Thymus (tissue), 11 donors: ENCODE measurements at regions not wholly inside any gene's neighbourhood (a gene's known extent, or its start where the extent isn't known, plus 50 kb on each side); places are given as distances from the start of the nearest gene placed in this dataset.

Experiments
- DNase-seq, 9 donors: peaks; one replicate each; pipeline ENCODE4 v3.0.0-alpha.2; 2013; ENCODE audit warnings: low spot score in 9 of 9, low read depth in 6 of 9, missing footprints in 1 of 9
- H3K27ac ChIP-seq, 2 donors: one replicate each; pipeline ENCODE4 v1.5.1; 2013; ENCODE audit warnings: control low read depth in 1 of 2, low read depth in 1 of 2, low read length in 1 of 2, mild to moderate bottlenecking in 1 of 2, moderate library complexity in 1 of 2
- H3K27me3 ChIP-seq, 2 donors: one replicate each; pipeline ENCODE4 v1.5.1; 2013; ENCODE audit warnings: low read length in 1 of 2; ENCODE audit not compliant: control insufficient read depth in 2 of 2, insufficient read depth in 1 of 2
- H3K36me3 ChIP-seq, 2 donors: one replicate each; pipeline ENCODE4 v1.5.1; 2013; ENCODE audit warnings: low read length in 1 of 2, mild to moderate bottlenecking in 1 of 2, moderate library complexity in 1 of 2; ENCODE audit not compliant: control insufficient read depth in 2 of 2, insufficient read depth in 2 of 2
- H3K4me1 ChIP-seq, 2 donors: one replicate each; pipeline ENCODE4 v1.5.1; 2013; ENCODE audit warnings: low read length in 2 of 2; ENCODE audit not compliant: control insufficient read depth in 2 of 2, insufficient read depth in 2 of 2
- H3K4me3 ChIP-seq, 2 donors: one replicate each; pipeline ENCODE4 v1.5.1; 2013; ENCODE audit warnings: low read length in 2 of 2, control low read depth in 1 of 2, mild to moderate bottlenecking in 1 of 2
- H3K9me3 ChIP-seq, 2 donors: one replicate each; pipeline ENCODE4 v1.5.1; 2013; ENCODE audit warnings: low read length in 1 of 2, mild to moderate bottlenecking in 1 of 2; ENCODE audit not compliant: control insufficient read depth in 2 of 2, insufficient read depth in 1 of 2
- WGBS: extraction: QIAGEN DNeasy Blood & Tissue Kit; methylation state at CpG from one replicate; pipeline ENCODE4 v1.1.7; 2013; 5-methylcytosine and 5-hydroxymethylcytosine counted together
- donor health status: healthy.

DNA sequence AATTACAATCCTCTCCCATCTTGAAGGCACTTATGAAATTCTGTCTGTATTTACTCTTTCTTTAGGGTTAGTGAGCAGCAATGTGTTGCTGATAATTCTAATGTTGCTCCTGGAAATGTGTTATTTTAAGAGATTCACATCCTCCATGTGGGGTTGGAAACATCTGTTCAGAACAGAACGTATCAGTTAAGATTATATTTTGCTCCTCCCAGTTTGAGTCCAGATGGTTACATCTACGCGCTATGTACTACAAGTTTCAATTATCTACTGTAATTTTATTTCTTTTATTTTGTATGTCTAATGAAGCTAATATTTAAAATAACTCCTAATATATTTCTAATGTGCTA is 250.6 kb upstream of the KLF6 start:
- no peak overlapping the region for H3K27ac ChIP-seq
- no peaks in the 10 kb centered on the region for H3K36me3 ChIP-seq
- H3K4me1 ChIP-seq = peaks cover 0 to 8% of the 10 kb centered on the region in 2 donors
- no peak overlapping the region for H3K4me3 ChIP-seq
- WGBS = 65% methylated on average over 3 of the region's 3 CpGs
- H3K9me3 ChIP-seq = no peaks in the 10 kb centered on the region
- DNase-seq = no peak
- H3K27me3 ChIP-seq = no peaks in the 10 kb centered on the region

DNA sequence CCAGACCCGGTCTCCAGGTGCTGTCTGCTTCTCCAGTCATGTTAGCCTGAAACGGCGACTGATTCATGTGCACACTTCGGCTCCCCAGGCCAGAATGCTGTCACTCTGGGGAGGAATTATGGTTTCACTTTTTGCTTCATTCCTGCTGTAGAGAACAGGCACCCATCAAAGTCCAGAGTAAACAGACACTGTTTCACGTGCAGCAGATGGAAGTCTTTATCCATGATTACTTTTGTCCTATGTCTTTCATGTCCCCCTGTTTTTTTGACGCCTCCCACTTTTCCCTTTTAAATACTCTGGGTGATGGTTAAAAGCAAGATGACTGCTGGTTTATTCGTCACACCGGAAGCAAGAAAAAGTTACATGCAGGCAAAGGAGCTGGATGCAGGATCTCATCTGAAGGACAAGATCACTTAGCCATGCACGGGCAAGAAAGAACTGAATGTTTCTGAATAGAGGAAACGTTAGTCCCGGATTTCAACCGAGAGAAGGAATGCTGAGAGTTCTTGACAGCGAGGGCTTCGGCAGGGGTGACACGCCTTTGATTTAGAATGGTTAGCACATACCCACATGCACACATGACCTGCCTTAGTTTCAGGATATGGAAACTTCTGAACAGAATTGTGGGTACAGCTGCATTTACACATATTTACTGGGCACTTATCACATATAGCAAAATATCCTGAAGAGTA is 250.0 kb upstream of the KLF6 start:
- peak in 3 of 9 donors; percentile 13 to 37 (median 18) for DNase-seq
- H3K27ac ChIP-seq = peak overlapping the region; percentile 32 to 55

DNA sequence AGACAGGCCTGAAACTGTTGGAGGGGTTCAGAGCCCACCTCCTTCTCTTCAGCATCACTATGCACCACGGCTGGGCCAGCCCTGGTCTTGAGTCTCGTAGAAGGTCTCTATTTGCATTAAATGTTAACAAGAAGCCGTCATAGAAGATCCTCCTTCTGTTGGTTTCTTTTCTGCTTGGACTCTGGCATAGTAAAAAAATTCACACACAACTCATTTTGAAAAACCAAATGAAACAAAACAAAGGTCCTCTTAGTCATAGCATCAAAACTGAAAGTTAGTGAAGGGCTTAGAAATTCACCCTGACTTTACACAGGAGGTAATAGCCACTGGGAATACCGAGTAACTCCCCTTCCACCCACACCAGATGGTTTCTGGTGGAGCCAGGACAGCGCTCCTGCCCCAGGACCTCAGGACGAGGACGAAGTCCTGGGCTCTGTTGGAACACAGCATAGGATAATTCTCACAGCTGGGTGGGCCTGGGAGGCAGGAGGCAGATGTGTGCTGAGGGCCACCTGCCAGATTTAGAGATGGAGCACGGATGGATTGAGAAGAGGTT is 248.4 kb upstream of the KLF6 start:
- peak overlapping the region in 1 of 2 donors; percentile 18 for H3K27ac ChIP-seq
- WGBS = 95% methylated on average over 8 of the region's 8 CpGs

More for the DNA sequence above, 250.0 kb upstream of the KLF6 start:
- Histone ChIP-seq H3K4me1 (peaks cover 0 to 8% of the 10 kb centered on the region in 2 donors), H3K36me3 (no peaks in the 10 kb centered on the region), H3K9me3 (no peaks in the 10 kb centered on the region), H3K4me3 (peak overlapping the region in 1 of 2 donors; percentile 44), H3K27me3 (no peaks in the 10 kb centered on the region)
- 18% methylated on average over 15 of the region's 15 CpGs for WGBS

DNA sequence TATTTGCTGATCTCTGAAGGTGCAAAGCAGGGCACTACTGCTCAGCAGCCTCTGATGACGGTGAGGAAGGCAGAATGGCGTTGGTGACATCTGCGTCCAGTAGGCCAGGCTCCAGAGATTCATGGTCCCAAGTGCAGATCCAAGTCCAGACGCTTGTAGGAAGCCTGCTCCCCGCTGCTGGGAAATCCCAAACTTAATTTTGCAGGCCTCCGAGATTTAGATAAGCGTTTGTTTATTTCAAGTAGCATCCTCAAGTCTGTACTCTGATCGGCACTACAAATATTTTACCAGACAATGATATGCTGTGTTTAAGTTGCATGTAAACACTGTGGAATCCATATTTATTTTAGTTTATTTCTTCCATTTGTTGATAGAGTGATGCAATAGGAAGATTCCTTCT is 244.9 kb upstream of the KLF6 start:
- no peak overlapping the region for H3K4me3 ChIP-seq
- H3K27ac ChIP-seq = no peak overlapping the region
- DNase-seq = no peak
- peaks cover 0 to 3% of the 10 kb centered on the region in 2 donors for H3K4me1 ChIP-seq
- WGBS = 98% methylated on average over 8 of the region's 8 CpGs
- H3K9me3 ChIP-seq = no peaks in the 10 kb centered on the region
- H3K27me3 ChIP-seq = no peaks in the 10 kb centered on the region
- H3K36me3 ChIP-seq = no peaks in the 10 kb centered on the region

More for the DNA sequence above, 248.4 kb upstream of the KLF6 start:
- no peaks in the 10 kb centered on the region for H3K9me3 ChIP-seq
- peak in 1 of 9 donors; percentile 15 for DNase-seq
- H3K27me3 ChIP-seq = no peaks in the 10 kb centered on the region
- peaks cover 0 to 8% of the 10 kb centered on the region in 2 donors for H3K4me1 ChIP-seq
- no peak overlapping the region for H3K4me3 ChIP-seq
- H3K36me3 ChIP-seq = no peaks in the 10 kb centered on the region

DNA sequence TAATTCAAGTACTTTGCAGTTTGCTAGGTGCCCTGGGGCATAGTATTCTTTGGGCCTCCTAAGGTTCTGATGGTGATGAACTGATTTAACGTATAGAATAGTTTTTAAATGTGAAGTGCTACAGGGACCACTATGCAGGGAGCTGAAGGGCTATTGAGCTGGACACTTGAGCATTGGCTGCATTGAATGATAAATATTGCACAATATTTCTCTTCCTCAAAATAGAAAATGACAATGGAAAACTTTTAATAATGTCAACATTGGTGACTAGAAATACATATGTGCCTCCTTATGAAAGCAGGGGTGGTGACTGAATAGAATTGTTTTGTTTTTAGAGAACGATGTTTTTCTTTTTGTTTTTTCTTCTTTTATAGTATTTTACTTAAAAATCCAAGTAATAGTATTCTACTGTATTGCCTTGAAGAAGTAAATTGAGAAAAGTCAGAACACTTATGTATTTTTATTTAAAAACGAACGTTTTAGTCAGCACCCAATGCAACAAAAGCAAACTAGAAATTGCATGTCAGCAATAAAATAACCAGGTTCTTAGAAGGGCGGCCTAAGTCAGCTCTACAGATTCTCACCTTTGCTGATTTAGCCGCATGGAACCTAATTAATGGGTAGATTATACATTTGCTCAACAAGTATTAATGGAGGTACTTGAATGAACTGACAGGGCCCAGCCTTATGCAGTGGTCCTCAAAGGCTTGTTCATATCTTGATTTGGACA is 244.0 kb upstream of the KLF6 start:
- no peaks in the 10 kb centered on the region for H3K9me3 ChIP-seq
- no peak for DNase-seq
- no peak overlapping the region for H3K4me3 ChIP-seq
- H3K36me3 ChIP-seq = no peaks in the 10 kb centered on the region
- H3K4me1 ChIP-seq = no peaks in the 10 kb centered on the region
- H3K27me3 ChIP-seq = no peaks in the 10 kb centered on the region
- H3K27ac ChIP-seq = no peak overlapping the region
- 95% methylated on average over 6 of the region's 6 CpGs for WGBS

DNA sequence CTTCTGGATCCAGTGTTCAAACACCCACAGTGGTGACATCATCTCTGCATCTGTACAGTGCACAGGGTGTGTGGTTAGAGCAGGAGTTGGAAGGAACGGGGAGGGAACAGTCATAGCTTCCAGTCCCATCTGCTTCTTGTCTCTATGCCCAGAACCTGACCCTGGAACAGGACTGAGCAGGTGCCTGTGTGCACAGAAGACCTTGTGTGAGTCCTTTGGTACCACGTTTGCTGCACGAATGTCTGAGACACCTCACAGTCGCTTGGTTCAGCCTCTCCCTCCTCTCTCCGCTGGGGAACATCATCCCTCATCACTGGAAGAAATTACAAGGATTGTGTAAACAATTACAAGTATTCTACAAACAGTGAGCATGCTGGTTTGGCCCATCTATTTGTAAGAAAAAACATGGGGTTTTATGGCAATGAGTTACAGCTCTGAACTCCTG is 243.0 kb upstream of the KLF6 start:
- Histone ChIP-seq H3K36me3 (no peaks in the 10 kb centered on the region), H3K27ac (no peak overlapping the region), H3K27me3 (no peaks in the 10 kb centered on the region), H3K4me3 (no peak overlapping the region), H3K9me3 (no peaks in the 10 kb centered on the region), H3K4me1 (no peaks in the 10 kb centered on the region)
- 87% methylated on average over 5 of the region's 5 CpGs for WGBS
- no peak for DNase-seq

DNA sequence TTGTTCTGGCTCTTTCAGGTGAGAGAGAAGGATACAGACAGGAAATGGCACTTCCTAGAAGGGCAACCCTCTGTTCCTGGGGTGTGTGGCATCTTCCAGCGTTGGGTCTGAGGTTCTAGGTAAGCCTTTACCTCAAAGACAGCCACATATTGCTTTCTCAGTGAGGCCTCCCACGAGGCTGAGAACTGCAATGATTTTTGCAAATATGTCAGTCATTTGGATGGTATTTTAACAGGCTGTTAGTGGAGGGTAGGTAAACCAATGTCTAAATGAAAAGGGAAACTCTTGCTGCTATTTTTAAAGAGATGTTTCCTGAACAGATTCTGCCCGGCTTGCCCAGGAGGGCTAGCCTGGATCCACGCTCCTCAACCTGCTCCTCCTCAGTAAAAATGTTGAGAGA is 240.3 kb upstream of the KLF6 start:
- Histone ChIP-seq H3K4me1 (no peaks in the 10 kb centered on the region), H3K27ac (no peak overlapping the region), H3K36me3 (no peaks in the 10 kb centered on the region), H3K9me3 (no peaks in the 10 kb centered on the region), H3K4me3 (no peak overlapping the region), H3K27me3 (no peaks in the 10 kb centered on the region)
- 48% methylated on average over 4 of the region's 4 CpGs for whole genome bisulfite sequencing
- no peak for DNase-seq

DNA sequence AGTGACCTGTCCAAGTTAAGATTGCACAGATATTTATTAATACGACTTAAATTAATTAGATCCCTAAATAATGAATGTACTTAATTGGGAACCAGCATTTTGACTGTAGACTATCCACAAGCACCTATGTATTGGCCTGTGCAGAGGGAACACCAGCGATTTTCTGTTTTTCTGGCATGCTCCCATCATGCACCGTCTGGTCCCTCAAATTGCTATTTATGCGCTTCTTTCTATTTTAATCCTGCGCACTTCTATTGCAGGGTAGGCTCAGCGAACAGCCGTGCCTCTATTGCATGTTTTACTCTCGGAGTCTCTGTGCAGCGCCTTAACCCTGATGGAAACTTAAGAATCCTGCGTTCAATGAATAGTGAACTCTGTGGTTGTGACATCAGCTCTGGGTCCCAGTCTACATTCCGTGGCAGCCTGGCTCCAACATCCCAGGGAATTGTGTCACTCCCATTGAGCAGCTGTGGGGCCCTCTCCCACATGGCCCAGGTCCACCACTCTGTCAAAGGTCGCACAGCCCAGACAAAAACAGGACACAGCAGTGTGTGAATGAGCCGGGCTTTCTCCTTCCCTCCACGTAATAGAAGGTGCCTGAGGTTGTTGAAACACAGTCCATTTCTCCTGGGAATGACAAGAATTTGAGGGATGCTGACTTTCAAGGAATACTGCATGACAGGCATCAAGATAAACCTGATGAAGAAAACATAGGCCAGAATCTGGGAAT is 239.7 kb upstream of the KLF6 start:
- no peak for DNase-seq
- no peak overlapping the region for H3K27ac ChIP-seq
- H3K9me3 ChIP-seq = no peaks in the 10 kb centered on the region
- WGBS = 96% methylated on average over 14 of the region's 14 CpGs
- no peaks in the 10 kb centered on the region for H3K36me3 ChIP-seq
- no peaks in the 10 kb centered on the region for H3K4me1 ChIP-seq
- H3K4me3 ChIP-seq = no peak overlapping the region
- no peaks in the 10 kb centered on the region for H3K27me3 ChIP-seq

DNA sequence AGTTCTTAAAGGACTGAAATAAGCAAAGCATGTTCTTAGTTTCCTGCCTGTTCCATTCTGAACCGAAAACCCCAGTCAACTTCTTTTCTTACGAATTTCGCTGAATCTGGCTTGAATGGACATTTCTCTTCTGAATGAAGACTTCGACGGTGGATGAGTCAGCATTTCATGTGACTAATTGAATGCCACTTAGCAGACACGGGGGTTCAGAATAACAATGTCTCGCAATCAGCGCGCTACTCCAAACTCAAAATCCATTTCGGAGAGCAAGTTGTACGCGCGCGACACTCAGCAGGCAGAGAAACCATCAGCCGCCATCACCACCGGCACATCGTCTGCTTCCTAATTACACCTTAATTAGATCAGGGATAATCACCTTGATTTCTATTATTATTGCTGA is 239.0 kb upstream of the KLF6 start:
- Histone ChIP-seq H3K4me1 (no peaks in the 10 kb centered on the region), H3K4me3 (no peak overlapping the region), H3K27ac (no peak overlapping the region), H3K27me3 (no peaks in the 10 kb centered on the region), H3K9me3 (no peaks in the 10 kb centered on the region), H3K36me3 (no peaks in the 10 kb centered on the region)
- no peak for DNase-seq
- WGBS = 96% methylated on average over 17 of the region's 17 CpGs
